ENCODE measurements at regions not wholly inside any gene's neighbourhood (a gene's known extent, or its start where the extent isn't known, plus 50 kb on each side); places are given as distances from the start of the nearest gene placed in this dataset.

GRCh38 chr9:104980039-104980654 is 52.2 kb upstream of the ABCA1 start:
- Mint-ChIP-seq H3K27me3 (ENCODE audit: unreplicated experiment) (no peaks in the 10 kb centered on the region), H3K36me3 (ENCODE audit: unreplicated experiment) (no peaks in the 10 kb centered on the region), H3K9me3 (ENCODE audit: unreplicated experiment) (peaks cover 3% of the 10 kb centered on the region), H3K4me3 (ENCODE audit: unreplicated experiment) (no peak overlapping the region), H3K4me1 (ENCODE audit: low read depth, unreplicated experiment) (peaks cover 10% of the 10 kb centered on the region), H3K27ac (ENCODE audit: unreplicated experiment) (no peak overlapping the region)
- TF ChIP-seq, protein P1, sequence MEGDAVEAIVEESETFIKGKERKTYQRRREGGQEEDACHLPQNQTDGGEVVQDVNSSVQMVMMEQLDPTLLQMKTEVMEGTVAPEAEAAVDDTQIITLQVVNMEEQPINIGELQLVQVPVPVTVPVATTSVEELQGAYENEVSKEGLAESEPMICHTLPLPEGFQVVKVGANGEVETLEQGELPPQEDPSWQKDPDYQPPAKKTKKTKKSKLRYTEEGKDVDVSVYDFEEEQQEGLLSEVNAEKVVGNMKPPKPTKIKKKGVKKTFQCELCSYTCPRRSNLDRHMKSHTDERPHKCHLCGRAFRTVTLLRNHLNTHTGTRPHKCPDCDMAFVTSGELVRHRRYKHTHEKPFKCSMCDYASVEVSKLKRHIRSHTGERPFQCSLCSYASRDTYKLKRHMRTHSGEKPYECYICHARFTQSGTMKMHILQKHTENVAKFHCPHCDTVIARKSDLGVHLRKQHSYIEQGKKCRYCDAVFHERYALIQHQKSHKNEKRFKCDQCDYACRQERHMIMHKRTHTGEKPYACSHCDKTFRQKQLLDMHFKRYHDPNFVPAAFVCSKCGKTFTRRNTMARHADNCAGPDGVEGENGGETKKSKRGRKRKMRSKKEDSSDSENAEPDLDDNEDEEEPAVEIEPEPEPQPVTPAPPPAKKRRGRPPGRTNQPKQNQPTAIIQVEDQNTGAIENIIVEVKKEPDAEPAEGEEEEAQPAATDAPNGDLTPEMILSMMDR (IDR thresholded peaks at IDR 0.05; ENCODE audit: partially characterized antibody, unreplicated experiment) = no peak
- DNase-seq = no peak

DNA sequence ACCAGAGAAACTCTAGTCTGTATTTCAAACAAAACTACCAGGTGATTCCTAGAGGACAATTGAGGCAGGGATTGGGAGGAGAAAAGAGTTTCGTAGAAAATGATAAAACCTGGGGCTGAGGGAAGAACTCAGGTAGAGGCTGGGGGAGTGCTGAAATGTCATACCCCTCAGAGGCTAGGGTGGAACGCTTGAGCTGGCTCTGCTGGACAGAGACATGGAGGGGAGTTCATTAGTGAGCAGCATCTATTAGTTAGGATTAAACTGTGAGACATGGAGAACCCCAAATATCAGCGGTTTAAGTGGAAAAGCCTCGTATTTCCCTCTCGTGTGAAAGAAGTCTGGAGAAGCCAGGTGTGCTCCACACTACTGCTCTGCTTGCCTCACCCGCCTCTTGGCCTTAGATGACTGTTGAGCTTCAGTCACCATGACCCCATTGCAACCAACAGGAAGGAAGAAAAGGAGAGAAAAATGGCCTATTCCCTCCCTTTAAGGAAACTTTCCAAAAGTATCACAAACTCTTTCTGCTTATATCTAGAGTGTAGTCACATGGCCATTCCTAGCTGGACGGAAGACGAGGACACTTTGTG is 53.7 kb upstream of the ABCA1 start:
- no peak for DNase-seq
- TF ChIP-seq, protein P1 (IDR thresholded peaks at IDR 0.05; ENCODE audit: partially characterized antibody, unreplicated experiment) = no peak
- Mint-ChIP-seq H3K9me3 (ENCODE audit: unreplicated experiment) (peaks cover 3% of the 10 kb centered on the region), H3K4me1 (ENCODE audit: low read depth, unreplicated experiment) (peaks cover 19% of the 10 kb centered on the region), H3K4me3 (ENCODE audit: unreplicated experiment) (no peak overlapping the region), H3K27ac (ENCODE audit: unreplicated experiment) (no peak overlapping the region), H3K27me3 (ENCODE audit: unreplicated experiment) (peaks cover 3% of the 10 kb centered on the region), H3K36me3 (ENCODE audit: unreplicated experiment) (no peaks in the 10 kb centered on the region)

DNA sequence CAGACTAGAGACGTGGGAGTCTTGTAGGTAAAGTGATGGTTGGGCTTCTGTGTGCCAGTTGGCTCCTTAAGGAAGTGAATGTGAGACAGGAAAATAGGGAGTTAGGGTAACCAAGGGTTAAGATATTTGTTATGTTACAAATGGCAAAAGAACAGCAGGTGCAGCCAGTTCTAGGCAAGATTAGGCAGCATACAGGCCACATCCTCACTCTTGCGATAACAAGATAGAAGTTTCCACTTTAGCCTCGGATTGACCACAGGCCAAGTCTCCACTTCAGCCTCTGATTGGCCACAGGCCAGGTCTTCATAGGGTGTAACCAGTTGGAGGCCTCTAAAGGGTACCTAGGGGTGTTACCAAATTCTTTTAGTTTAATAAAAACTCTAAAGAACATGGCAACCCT is 54.6 kb upstream of the ABCA1 start:
- Mint-ChIP-seq H3K4me1 (ENCODE audit: low read depth, unreplicated experiment) (peaks cover 19% of the 10 kb centered on the region), H3K4me3 (ENCODE audit: unreplicated experiment) (no peak overlapping the region), H3K9me3 (ENCODE audit: unreplicated experiment) (peaks cover 3% of the 10 kb centered on the region), H3K27me3 (ENCODE audit: unreplicated experiment) (peaks cover 3% of the 10 kb centered on the region), H3K27ac (ENCODE audit: unreplicated experiment) (no peak overlapping the region), H3K36me3 (ENCODE audit: unreplicated experiment) (no peaks in the 10 kb centered on the region)
- no peak for DNase-seq
- TF ChIP-seq, protein P1 (IDR thresholded peaks at IDR 0.05; ENCODE audit: partially characterized antibody, unreplicated experiment) = no peak

- Mint-ChIP-seq H3K36me3 (ENCODE audit: unreplicated experiment) (no peaks in the 10 kb centered on the region), H3K4me1 (ENCODE audit: low read depth, unreplicated experiment) (peaks cover 19% of the 10 kb centered on the region), H3K27ac (ENCODE audit: unreplicated experiment) (no peak overlapping the region), H3K27me3 (ENCODE audit: unreplicated experiment) (peaks cover 3% of the 10 kb centered on the region), H3K4me3 (ENCODE audit: unreplicated experiment) (no peak overlapping the region), H3K9me3 (ENCODE audit: unreplicated experiment) (peaks cover 3% of the 10 kb centered on the region)
- TF ChIP-seq, protein P1 (IDR thresholded peaks at IDR 0.05; ENCODE audit: partially characterized antibody, unreplicated experiment) = no peak
- no peak for DNase-seq
These were observed 55.5 kb upstream of the ABCA1 start for GRCh38 chr9:104983491-104983890.

GRCh38 chr9:104984121-104984520 is 56.2 kb upstream of the ABCA1 start:
- peaks cover 23% of the 10 kb centered on the region for H3K4me1 Mint-ChIP-seq (ENCODE audit: low read depth, unreplicated experiment)
- no peak overlapping the region for H3K27ac Mint-ChIP-seq (ENCODE audit: unreplicated experiment)
- TF ChIP-seq, protein P1 (IDR thresholded peaks at IDR 0.05; ENCODE audit: partially characterized antibody, unreplicated experiment) = no peak

More at GRCh38 chr9:104984121-104984520, 56.2 kb upstream of the ABCA1 start:
- H3K27me3 Mint-ChIP-seq (ENCODE audit: unreplicated experiment) = peaks cover 4% of the 10 kb centered on the region
- no peak overlapping the region for H3K4me3 Mint-ChIP-seq (ENCODE audit: unreplicated experiment)
- no peaks in the 10 kb centered on the region for H3K36me3 Mint-ChIP-seq (ENCODE audit: unreplicated experiment)
- DNase-seq = no peak
- H3K9me3 Mint-ChIP-seq (ENCODE audit: unreplicated experiment) = peaks cover 3% of the 10 kb centered on the region

Measured in glutamatergic neuron (in vitro differentiated cells).